ENCODE measurements at regions not wholly inside any gene's neighbourhood (a gene's known extent, or its start where the extent isn't known, plus 50 kb on each side); places are given as distances from the start of the nearest gene placed in this dataset.

GRCh38 chr11:91956711-91957110 is 267.9 kb upstream of the FAT3 start:
- DNase-seq (ENCODE audit: low read depth, low spot score), result no peak

DNA sequence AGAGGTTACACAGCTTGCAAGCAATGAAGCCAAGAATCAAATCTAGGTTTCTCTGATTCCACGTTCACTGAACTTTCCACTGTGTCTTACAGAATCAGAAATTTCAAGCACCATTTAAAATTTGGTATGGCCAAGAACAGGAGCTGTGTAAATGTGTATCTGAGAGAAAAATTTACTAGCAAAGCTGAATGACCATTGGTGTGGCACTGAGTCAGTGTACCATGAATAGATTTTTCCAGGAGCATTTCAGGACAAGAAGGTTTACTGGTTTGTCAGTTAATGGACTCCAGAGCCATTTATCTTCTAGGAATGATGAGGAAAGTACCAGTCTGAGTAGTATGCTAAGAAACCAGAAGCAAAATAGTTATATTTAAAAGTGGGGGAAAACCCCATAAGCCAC is 269.4 kb upstream of the FAT3 start:
- no peak for DNase-seq (ENCODE audit: low read depth, low spot score)

GRCh38 chr11:91952056-91952455 is 272.6 kb upstream of the FAT3 start:
- DNase-seq (ENCODE audit: low read depth, low spot score), result no peak

GRCh38 chr11:91947215-91947820 is 277.3 kb upstream of the FAT3 start:
- peak; percentile 73 for DNase-seq (ENCODE audit: low read depth, low spot score)

DNA sequence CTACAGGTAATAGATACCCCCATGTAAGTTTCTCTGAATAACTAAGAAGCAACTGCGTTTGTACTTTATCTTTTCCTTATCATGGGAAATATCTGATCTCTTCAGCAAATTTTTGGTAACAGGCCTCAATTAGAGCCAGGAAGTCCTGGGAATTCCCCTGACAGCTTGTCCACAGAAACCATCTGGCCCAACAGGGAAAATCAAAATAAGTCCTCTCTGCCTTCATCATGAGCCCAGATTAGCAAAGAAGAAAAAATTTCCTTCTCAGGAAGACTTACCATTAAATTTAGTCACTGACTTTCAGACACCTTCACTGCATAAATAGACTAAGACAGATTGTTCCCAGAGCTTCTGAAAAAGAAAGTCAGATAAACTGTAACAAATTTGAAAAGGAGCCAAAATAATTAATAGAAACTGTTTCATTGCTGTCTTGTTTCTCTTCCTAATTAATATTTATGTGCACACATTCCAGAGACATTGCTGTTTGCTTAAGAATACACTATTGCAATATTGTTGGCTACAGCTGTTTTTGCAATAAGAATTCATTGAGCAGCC is 278.1 kb upstream of the FAT3 start:
- DNase-seq (ENCODE audit: low read depth, low spot score), result peak; percentile 7

- DNase-seq (ENCODE audit: low read depth, low spot score), result no peak
Observed at GRCh38 chr11:91935120-91935519, 289.5 kb upstream of the FAT3 start.

DNA sequence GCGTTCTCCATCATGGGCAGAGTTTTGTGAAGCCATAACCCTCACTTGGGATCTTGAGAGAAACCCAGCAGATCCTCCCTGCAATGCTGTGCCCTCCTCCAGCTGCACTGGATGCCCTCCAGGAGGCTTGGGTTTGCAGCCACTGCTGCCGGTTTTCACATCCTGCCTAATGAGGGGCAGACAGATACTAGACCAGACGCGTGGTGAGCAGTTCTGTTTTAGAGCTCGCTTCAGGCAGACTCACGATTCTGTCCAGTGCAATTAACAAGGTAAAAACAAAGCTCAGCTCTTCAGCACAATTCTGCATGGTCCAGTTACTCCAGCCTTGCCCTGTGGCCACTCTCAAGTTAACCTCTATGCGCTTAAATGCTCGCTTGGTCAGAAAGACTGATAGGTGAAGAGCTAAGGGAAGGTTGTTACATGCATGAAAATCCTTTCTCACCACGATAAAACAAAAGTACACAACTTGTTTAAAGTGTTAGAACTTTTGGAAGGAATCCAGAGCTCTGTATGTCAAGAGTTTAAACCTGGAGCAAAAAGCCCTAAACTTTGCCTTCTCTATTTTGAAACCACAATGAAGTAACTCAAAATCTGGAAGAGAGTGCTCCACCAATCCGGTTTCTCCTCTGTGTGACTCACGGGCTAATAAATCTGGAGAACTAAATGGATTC is 292.3 kb upstream of the FAT3 start:
- DNase-seq (ENCODE audit: low read depth, low spot score), result peak; percentile 43

DNA sequence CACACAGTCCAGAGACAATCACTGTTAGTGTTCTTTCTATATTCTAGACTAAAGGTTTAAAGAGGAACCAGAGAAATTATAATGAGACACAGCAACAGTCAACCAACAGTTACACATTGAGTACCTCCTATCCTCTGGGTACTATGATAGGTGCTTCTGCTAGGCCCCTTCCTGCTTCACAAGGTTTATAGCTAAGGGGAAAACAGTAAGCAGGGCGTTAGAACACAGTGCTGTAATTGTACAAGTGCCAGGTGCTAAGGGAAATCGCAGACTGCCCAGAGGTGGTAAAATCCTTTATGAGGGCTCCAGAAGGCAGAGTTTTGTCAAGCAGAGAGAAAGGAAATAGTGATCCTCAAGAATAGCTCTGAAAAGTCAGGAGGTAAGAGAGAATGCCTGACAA is 297.2 kb upstream of the FAT3 start:
- DNase-seq (ENCODE audit: low read depth, low spot score), result no peak

- peak; percentile 27 for DNase-seq (ENCODE audit: low read depth, low spot score)
Observed at GRCh38 chr11:91926965-91927364, 297.7 kb upstream of the FAT3 start.

GRCh38 chr11:91922846-91923245 is 301.8 kb upstream of the FAT3 start:
- DNase-seq (ENCODE audit: low read depth, low spot score), result no peak

- peak; percentile 66 for DNase-seq (ENCODE audit: low read depth, low spot score)
Observed at GRCh38 chr11:91921974-91922373, 302.6 kb upstream of the FAT3 start.

DNA sequence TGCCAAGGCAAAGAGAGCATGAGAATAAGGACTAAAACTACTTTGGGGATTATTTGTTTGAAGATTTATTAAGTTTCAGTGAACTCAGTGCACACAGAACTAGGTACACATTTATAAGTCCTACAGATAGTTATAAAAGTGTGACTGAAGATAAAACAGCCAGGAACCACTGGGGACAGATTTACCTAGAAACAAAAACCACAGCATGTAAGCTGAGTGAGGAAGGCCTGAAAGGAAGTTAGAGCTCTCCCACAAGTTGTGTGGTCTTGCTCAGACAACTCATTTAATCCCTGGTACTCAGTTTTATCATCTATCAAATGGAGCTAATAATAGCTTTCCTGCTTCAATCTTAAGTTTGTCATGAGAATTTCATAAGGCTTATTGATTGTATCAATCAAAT is 311.2 kb upstream of the FAT3 start:
- no peak for DNase-seq (ENCODE audit: low read depth, low spot score)

GRCh38 chr11:91912322-91912721 is 312.3 kb upstream of the FAT3 start:
- DNase-seq (ENCODE audit: low read depth, low spot score), result no peak

DNA sequence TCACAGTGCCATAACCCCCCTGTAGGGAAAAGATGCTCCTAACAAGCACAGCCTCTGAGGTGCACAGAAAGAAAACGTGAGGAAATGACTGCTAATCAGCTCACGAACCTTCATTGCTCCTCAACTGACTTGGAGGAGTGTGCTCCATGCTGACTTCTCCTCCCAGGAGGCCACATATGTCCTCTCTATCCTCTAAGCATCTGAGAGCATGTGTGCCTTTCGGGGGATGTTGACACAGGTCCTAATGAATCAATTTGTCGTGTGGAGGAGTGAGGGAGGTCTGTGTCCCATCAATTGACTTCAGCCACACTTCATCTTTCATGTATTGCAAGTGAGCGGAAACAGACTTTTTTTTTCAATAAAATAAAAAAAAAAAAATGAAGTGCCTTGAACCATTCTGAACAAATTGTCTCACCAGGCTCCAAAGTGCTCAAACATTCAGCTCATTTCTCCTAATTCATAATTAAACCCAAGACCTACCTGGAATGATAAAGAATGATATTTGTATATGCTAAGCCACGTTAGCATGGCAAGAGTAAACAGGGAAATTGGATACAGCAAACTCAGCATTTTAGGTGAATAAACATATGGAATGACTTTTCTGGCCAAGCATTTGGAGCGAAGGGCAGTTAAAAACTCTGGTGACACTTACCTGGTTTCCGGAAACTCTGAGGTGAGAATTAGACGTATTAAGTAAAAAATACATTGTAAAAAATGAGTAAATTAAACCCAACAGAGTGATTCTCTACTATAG is 317.6 kb upstream of the FAT3 start:
- DNase-seq (ENCODE audit: low read depth, low spot score), result no peak

DNA sequence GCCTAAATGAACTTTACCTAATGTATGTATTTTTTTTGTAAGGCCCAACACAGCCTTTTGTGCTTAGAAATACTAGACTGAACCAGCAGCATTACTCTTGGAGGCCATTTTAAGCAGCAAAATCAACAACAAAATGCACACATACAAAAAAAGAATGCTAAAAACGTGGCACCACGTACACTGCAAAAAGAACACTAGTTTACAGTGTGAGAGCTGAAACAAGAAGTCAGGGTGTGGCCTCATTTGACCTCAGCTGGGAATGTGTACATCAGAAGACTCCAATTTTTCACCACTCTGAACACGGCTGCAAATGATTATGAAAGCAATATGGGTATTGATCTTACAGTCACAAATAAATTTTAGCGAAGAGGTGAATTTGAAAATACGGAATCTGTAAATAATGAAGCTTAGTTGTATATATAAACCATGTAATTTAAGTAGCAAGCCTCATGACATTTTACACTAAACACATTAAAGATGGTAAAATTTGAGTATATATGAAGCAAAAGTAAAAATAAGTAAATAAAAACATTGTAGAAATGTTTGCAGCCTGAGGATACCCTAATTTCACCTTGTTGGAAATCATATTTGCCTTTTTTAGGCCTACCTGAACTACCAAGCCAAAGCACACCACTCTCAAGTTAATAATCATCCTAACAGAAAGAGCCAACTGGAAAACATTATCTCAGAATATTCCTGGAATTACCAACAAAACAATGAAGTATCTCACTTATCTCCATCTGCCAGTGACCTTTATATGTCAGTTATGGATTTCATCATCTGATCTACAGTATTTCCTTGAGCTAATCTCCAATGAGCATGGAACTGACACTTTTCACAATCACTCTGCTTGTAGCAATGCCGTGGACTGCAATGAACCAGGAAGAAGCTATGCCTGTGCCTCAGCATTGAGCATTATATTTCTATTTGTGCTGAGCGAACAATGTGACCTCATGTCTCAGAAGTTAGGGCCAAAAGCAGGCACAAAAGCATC is 319.5 kb upstream of the FAT3 start:
- no peak for DNase-seq (ENCODE audit: low read depth, low spot score)

- DNase-seq (ENCODE audit: low read depth, low spot score), result no peak
Observed at GRCh38 chr11:91902312-91902711, 322.3 kb upstream of the FAT3 start.

DNA sequence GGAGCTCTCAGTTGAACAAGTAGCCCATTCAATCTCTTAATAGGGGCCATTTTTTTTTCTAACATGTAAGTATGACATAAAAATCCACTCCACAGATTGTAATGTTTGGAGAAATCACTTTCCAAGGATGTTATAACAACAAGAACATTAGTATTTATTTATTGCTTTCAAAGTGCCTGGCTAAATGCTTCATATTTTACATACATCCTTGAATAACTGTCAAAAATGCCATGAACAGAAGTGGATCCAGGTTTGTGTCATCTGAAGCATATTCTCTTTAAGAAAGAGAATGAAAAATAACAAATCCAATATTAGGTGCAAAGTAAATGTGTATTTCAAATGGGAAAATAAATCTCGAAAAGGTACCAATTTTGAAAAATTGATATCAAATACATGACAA is 344.0 kb upstream of the FAT3 start:
- no peak for DNase-seq (ENCODE audit: low read depth, low spot score)

DNA sequence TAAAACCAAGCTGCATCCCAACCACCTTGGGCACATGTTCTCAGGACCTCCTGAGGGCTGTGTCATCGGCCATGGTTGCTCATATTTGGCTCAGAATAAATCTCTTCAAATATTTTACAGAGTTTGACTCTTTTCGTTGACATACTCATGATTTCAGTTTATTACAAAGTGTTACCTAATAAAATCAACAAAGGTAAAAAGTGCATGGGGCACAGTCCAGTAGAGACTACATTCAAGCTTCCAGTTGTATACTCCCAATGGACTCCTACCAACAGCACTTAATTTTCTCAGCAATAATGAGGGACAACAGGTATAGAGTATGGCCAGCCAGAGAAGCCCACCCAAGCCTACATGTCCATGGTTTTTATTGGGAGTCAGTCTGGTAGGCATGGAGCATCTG is 347.9 kb upstream of the FAT3 start:
- DNase-seq (ENCODE audit: low read depth, low spot score), result no peak

DNA sequence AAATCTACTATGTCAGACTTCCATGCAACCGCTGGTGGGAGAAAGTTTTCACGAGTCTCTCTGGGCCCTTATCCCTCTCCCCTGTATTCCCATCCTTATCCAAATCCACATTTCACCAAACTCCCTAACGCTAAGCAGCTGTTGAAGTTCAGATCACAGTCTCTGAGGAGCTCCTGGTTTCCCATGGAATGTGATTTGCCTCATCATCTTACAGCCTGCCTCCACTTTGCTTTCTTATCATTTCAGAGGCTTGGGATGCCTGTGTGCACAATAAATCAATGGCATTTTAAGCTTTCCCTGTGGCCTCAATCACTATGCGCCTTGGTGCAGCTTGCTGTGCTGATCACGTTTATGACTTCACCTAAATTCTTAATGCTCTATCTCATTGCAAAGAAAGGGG is 352.4 kb upstream of the FAT3 start:
- no peak for DNase-seq (ENCODE audit: low read depth, low spot score)

DNA sequence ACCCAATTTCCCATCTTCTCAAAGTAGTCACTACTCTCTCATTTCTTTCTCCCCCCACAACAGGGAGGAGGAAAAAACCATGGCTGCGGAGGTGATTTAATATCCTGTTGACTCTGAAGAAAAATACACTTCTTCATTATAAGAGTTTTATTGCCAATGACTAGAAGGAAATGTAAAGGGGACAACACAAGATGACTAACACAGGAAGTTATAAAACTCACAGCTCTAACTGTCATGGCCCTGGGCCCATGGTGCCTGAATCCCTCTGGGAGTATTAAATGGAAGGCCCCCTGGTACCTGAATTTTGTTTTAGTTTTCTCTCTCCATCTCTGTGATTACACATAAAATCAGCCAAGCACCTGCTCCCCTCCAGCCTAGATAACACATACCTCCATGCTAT is 352.8 kb upstream of the FAT3 start:
- DNase-seq (ENCODE audit: low read depth, low spot score), result no peak

- no peak for DNase-seq (ENCODE audit: low read depth, low spot score)
Observed at GRCh38 chr11:91871048-91871447, 353.6 kb upstream of the FAT3 start.

DNA sequence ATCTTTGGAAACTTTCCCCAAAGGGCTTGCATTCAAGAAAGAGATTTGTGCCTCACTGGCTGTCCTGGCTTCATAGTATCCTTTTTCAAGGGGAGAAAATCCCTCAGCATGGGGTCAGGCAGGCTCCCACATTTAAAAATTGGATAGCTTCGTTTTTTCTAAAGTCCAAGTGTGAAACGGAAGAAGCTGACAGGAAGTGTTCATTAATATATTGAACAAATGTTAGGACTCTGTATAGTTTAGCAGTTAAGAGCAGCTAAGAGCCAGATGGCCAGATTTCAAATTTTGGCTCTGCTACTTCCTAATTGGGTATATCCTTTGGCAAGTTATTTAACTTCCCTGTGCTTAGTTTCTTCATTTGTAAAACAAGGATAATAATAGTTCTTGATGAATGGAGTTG is 354.9 kb upstream of the FAT3 start:
- no peak for DNase-seq (ENCODE audit: low read depth, low spot score)

Data from astrocyte of the hippocampus (primary cell).